MM.1S (cell line): ENCODE measurements at regions not wholly inside any gene's neighbourhood (a gene's known extent, or its start where the extent isn't known, plus 50 kb on each side); places are given as distances from the start of the nearest gene placed in this dataset.

Experiments used
- DNase-seq: peaks from one replicate; pipeline ENCODE4 v3.0.0-alpha.2; 2015
- H2AFZ ChIP-seq: fragments of 300-600 bp; sonication (generic); 2 replicates; pipeline ENCODE4 v1.6.0; 2016; ENCODE audit warnings: antibody characterized with exemption, low read length
- H3F3A ChIP-seq: fragments of 300-600 bp; sonication (generic); 2 replicates; pipeline ENCODE4 v1.6.1; 2016; ENCODE audit warnings: mild to moderate bottlenecking, antibody characterized with exemption, low read length, moderate library complexity, mixed read lengths; ENCODE audit not compliant: insufficient read depth
- H3K27ac ChIP-seq: fragments of 300-600 bp; sonication (generic); 2 replicates; pipeline ENCODE4 v1.5.1; 2016; ENCODE audit warnings: mild to moderate bottlenecking, low read length
- H3K27me3 ChIP-seq: fragments of 300-600 bp; sonication (generic); replicated peaks from 2 replicates; pipeline ENCODE4 v1.6.0; 2016; ENCODE audit warnings: low read length; ENCODE audit not compliant: insufficient read depth
- H3K36me3 ChIP-seq: fragments of 300-600 bp; sonication (generic); replicated peaks from 2 replicates; pipeline ENCODE4 v1.6.1; 2016; ENCODE audit warnings: mild to moderate bottlenecking, low read length, mixed read lengths; ENCODE audit not compliant: insufficient read depth
- H3K4me1 ChIP-seq: fragments of 300-600 bp; sonication (generic); 2 replicates; pipeline ENCODE4 v1.6.1; 2016; ENCODE audit warnings: low read length, mixed read lengths
- H3K4me2 ChIP-seq: fragments of 300-600 bp; sonication (generic); 2 replicates; pipeline ENCODE4 v1.6.0; 2016; ENCODE audit warnings: low read depth, low read length
- H3K4me3 ChIP-seq: fragments of 300-600 bp; sonication (generic); 2 replicates; pipeline ENCODE4 v1.5.1; 2016; ENCODE audit warnings: low read length, mixed read lengths
- H3K79me2 ChIP-seq: fragments of 300-600 bp; sonication (generic); 2 replicates; pipeline ENCODE4 v1.6.1; 2016; ENCODE audit warnings: mixed run types, low read length, mixed read lengths
- H3K9ac ChIP-seq: fragments of 300-600 bp; sonication (generic); 2 replicates; pipeline ENCODE4 v1.6.1; 2016; ENCODE audit warnings: low read length, mixed read lengths
- H3K9me2 ChIP-seq: fragments of 300-600 bp; sonication (generic); replicated peaks from 2 replicates; pipeline ENCODE4 v1.6.1; 2016; ENCODE audit warnings: mild to moderate bottlenecking, low read length, mixed read lengths; ENCODE audit not compliant: insufficient read depth
- H3K9me3 ChIP-seq: fragments of 300-600 bp; sonication (generic); replicated peaks from 2 replicates; pipeline ENCODE4 v1.6.1; 2016; ENCODE audit warnings: mild to moderate bottlenecking, low read length, mixed read lengths; ENCODE audit not compliant: insufficient read depth
- H4K20me1 ChIP-seq: fragments of 300-600 bp; sonication (generic); 2 replicates; pipeline ENCODE4 v1.6.1; 2016; ENCODE audit warnings: mild to moderate bottlenecking, low read length, moderate library complexity, mixed read lengths; ENCODE audit not compliant: insufficient read depth
- CTCF ChIP-seq: fragments of 300-600 bp; sonication (generic); IDR thresholded peaks from 2 replicates; pipeline ENCODE4 v1.5.1; 2016; ENCODE audit warnings: antibody characterized with exemption, low read length, mixed read lengths
- EZH2 ChIP-seq: fragments of 300-600 bp; sonication (generic); optimal IDR thresholded peaks from 2 replicates; pipeline ENCODE3; 2017; ENCODE audit warnings: low read depth, mild to moderate bottlenecking, antibody characterized with exemption, low read length, mixed read lengths
- EZH2phosphoT487 ChIP-seq: fragments of 300-600 bp; sonication (generic); IDR thresholded peaks from 2 replicates; pipeline ENCODE4 v1.6.1; 2018; ENCODE audit warnings: antibody characterized with exemption, low read length

DNA sequence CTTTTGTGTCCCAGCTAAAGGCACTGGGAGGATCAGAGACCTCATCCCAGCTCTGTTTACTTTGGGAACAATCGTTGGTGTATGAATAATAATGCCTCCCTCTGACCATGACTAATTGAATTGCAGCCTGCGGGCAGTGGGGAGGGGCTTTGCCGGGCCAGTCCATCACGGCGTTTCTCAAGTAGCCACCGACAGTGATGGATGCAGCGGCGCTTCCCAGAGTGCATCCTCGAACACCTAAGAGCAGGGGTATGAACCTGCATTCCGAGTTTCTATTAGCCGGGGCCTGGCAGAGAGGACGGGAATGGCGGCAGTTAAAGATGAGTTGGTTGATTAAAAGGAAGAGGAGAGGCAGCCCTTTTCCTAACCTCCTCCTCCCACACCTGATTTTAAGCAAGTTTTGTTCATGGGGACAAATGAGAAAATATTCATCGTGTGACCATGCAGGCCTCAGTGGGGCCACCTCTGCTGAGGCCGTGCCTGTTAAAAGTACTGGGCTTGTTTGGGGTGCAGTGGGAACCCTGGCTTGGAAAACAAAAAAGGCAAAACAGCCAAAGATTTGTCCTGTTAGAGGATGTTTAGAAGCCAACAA, 154.1 kb downstream of the FOXA2 start:
- Histone ChIP-seq H3F3A (no peaks in the 10 kb centered on the region), H3K27me3 (no peaks in the 10 kb centered on the region), H3K36me3 (no peaks in the 10 kb centered on the region), H2AFZ (no peak overlapping the region), H3K9me3 (no peaks in the 10 kb centered on the region), H3K79me2 (no peaks in the 10 kb centered on the region), H3K4me1 (no peaks in the 10 kb centered on the region), H3K9me2 (no peaks in the 10 kb centered on the region), H3K4me2 (no peak overlapping the region), H3K9ac (no peak overlapping the region), H3K4me3 (no peak overlapping the region), H4K20me1 (no peaks in the 10 kb centered on the region), H3K27ac (no peak overlapping the region)
- DNase-seq: no peak
- TF ChIP-seq EZH2phosphoT487: no peak
- TF ChIP-seq EZH2: no peak
- no peak for TF ChIP-seq CTCF

DNA sequence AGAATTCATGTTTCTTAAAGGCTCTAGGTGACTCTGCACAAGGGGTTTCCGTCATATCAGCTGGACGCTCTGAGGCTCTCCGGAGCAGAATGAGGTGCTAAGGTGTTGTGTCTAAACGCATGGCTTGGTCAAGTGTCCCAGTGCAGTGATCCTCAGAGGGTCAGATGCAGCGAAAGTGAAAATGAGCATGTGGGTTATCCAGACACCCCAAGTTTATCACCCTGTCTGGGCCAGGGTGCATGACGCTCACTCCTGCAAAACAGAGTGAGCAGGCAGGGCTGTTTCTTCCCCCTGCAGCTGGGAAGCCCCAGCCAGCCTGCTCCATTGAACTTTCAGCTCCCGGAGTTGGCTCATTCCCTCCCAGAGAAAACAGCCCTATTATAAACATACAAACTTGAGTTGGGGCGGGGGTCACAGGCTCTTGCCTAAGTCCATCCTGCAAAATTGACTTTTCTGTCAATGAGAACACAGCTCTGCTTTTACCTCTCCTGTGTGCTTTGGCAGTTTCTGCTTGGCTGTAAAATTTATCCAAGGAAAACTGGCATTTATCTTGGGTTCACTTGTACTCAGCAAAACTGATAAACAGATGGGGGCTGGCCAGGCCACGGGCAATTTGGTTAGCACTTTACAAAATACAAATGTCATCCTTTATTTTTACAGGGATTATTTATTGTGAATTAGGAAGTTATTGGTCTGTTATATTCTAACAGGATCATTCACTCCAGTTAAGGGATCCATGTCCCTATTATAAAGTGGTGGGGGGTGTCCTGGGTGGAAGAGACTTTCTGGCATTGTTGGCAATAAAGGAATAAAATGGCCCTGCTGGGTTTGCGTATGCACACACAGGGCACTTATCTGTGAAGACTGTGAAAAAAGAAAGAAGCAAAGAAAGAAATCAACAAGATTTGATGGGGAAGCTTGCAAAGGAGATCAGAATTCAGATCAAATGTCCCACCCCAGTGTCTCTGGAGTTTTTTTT, 154.9 kb downstream of the FOXA2 start:
- H3K9ac ChIP-seq: no peak overlapping the region
- H3K27ac ChIP-seq: no peak overlapping the region
- no peaks in the 10 kb centered on the region for H3K9me3 ChIP-seq
- H2AFZ ChIP-seq: no peak overlapping the region
- H3K4me3 ChIP-seq: no peak overlapping the region
- H3F3A ChIP-seq: no peaks in the 10 kb centered on the region
- no peaks in the 10 kb centered on the region for H3K36me3 ChIP-seq
- H3K9me2 ChIP-seq: no peaks in the 10 kb centered on the region
- no peak overlapping the region for H3K4me2 ChIP-seq
- H3K27me3 ChIP-seq: no peaks in the 10 kb centered on the region
- DNase-seq: no peak
- TF ChIP-seq EZH2phosphoT487 (no peak), CTCF (no peak), EZH2 (no peak)
- no peaks in the 10 kb centered on the region for H4K20me1 ChIP-seq
- no peaks in the 10 kb centered on the region for H3K4me1 ChIP-seq
- H3K79me2 ChIP-seq: no peaks in the 10 kb centered on the region

- no peaks in the 10 kb centered on the region for H3K79me2 ChIP-seq
- no peak for DNase-seq
- H3K36me3 ChIP-seq: no peaks in the 10 kb centered on the region
- H3K27ac ChIP-seq: no peak overlapping the region
- no peak overlapping the region for H3K4me3 ChIP-seq
- H3F3A ChIP-seq: no peaks in the 10 kb centered on the region
- no peak overlapping the region for H3K4me2 ChIP-seq
- no peak overlapping the region for H3K9ac ChIP-seq
- H3K27me3 ChIP-seq: no peaks in the 10 kb centered on the region
- no peaks in the 10 kb centered on the region for H3K9me2 ChIP-seq
- no peaks in the 10 kb centered on the region for H4K20me1 ChIP-seq
- no peaks in the 10 kb centered on the region for H3K9me3 ChIP-seq
- no peaks in the 10 kb centered on the region for H3K4me1 ChIP-seq
- TF ChIP-seq EZH2phosphoT487 (no peak), EZH2 (no peak), CTCF (no peak)
- H2AFZ ChIP-seq: no peak overlapping the region
Measured at GRCh38 chr20:22428051-22428450, 156.3 kb downstream of the FOXA2 start.
